ENCODE measurements at regions not wholly inside any gene's neighbourhood (a gene's known extent, or its start where the extent isn't known, plus 50 kb on each side); places are given as distances from the start of the nearest gene placed in this dataset.

DNA sequence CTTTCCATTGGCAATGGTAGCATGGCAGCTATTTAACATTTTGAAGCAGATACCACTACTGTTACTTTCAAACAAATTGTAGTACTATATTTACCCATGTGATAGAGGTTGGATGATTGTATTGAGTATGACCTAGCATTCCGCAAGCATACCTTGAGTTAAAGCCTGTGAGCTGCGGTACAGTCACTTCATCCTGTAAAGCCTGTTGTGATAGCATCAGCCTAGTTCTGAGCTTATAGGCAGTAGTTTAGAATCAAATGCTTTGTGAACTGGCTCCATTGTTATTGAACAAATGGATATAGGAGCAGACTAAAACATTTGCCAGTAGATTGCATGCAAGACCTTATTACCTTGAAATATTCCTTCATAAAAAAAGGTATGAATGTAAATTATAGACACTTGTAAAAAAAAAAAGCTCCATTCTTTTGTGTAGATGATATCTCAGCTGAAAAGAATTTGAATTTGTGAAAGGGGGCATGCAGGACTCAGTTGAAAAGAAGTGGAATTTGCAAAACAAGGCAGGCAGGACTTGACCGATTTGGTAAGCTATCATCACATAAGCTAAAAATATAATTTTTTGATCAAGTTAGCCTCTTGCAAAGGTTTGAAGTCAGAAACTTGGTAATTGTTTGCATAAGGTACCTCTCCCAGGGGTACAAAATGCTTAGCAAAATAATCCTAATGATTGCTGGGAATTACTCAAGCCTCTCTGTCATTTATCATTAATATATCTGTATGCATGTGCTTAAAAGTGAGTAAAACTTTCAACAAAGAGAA is 138.5 kb upstream of the ITGA4 start:
- no peak overlapping the region for H3K4me3 ChIP-seq

GRCh38 chr2:181319286-181319685 is 137.9 kb upstream of the ITGA4 start:
- H3K9me3 ChIP-seq = no peaks in the 10 kb centered on the region
- no peaks in the 10 kb centered on the region for H3K36me3 ChIP-seq
- no peaks in the 10 kb centered on the region for H3K27me3 ChIP-seq
- no peak overlapping the region for H3K27ac ChIP-seq
- intact Hi-C loops (cut with DNase I; ENCODE audit: low total_unique reads) = no loop called here
- H3K4me1 ChIP-seq = no peaks in the 10 kb centered on the region
- no peak for DNase-seq
- H3K4me3 ChIP-seq = no peak overlapping the region
- in situ Hi-C loops (cut with MboI; ENCODE audit: low pct_ligation_motif_present in 1 of 4, low pct_unique_long_range_greater_than_20kb in 1 of 4, low sequenced_read_pairs in 3 of 4) = no loop called here
- TF ChIP-seq CTCF (IDR thresholded peaks at IDR 0.05) (no peak), POLR2A (IDR thresholded peaks at IDR 0.05) (no peak), EP300 (IDR thresholded peaks at IDR 0.05; ENCODE audit: low read depth) (no peak), POLR2AphosphoS5 (IDR thresholded peaks at IDR 0.05) (no peak)

More for the DNA sequence above, 138.5 kb upstream of the ITGA4 start:
- Histone ChIP-seq H3K27me3 (no peaks in the 10 kb centered on the region), H3K4me1 (no peaks in the 10 kb centered on the region), H3K36me3 (no peaks in the 10 kb centered on the region), H3K27ac (no peak overlapping the region), H3K9me3 (no peaks in the 10 kb centered on the region)
- intact Hi-C loops (cut with DNase I; ENCODE audit: low total_unique reads) = no loop called here
- in situ Hi-C loops (cut with MboI; ENCODE audit: low pct_ligation_motif_present in 1 of 4, low pct_unique_long_range_greater_than_20kb in 1 of 4, low sequenced_read_pairs in 3 of 4) = no loop called here
- 93 to 95% methylated on average over 2 to 3 of the region's 3 CpGs for WGBS, 2 donors (ENCODE audit: low coverage in 1 of 2)
- no peak for DNase-seq
- no peak for TF ChIP-seq POLR2AphosphoS5 (IDR thresholded peaks at IDR 0.05)
- no peak for TF ChIP-seq EP300 (IDR thresholded peaks at IDR 0.05; ENCODE audit: low read depth)
- no peak for TF ChIP-seq CTCF (IDR thresholded peaks at IDR 0.05)
- no peak for TF ChIP-seq POLR2A (IDR thresholded peaks at IDR 0.05)

DNA sequence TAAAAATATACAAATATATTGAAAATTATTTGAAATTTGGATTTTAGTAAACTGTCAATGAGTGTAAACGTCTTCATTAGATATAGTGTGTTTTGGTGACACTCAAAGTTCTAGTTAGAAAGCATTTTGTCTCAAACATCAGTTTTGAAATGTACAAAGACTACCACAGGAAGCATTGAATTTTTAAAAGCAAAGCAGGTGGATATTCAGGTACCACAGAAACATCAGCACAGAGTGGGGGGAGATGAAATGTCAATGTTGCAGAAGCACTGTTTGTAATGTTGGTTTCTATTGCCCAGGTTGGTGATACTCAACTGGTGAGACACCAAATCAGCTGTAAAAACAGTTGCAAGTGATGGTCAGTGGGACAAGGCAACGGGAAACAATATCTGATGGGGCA is 136.5 kb upstream of the ITGA4 start:
- Histone ChIP-seq H3K4me1 (no peaks in the 10 kb centered on the region), H3K27me3 (no peaks in the 10 kb centered on the region), H3K4me3 (no peak overlapping the region), H3K36me3 (no peaks in the 10 kb centered on the region), H3K27ac (no peak overlapping the region), H3K9me3 (no peaks in the 10 kb centered on the region)
- intact Hi-C loops (cut with DNase I; ENCODE audit: low total_unique reads) = no loop called here
- no peak for DNase-seq
- no peak for TF ChIP-seq CTCF (IDR thresholded peaks at IDR 0.05)
- TF ChIP-seq POLR2A (IDR thresholded peaks at IDR 0.05) = no peak
- no peak for TF ChIP-seq POLR2AphosphoS5 (IDR thresholded peaks at IDR 0.05)
- TF ChIP-seq EP300 (IDR thresholded peaks at IDR 0.05; ENCODE audit: low read depth) = no peak
- in situ Hi-C loops (cut with MboI; ENCODE audit: low pct_ligation_motif_present in 1 of 4, low pct_unique_long_range_greater_than_20kb in 1 of 4, low sequenced_read_pairs in 3 of 4) = no loop called here
- WGBS, 2 donors (ENCODE audit: low coverage in 1 of 2) = 91 to 94% methylated on average over 2 of the region's 2 CpGs

DNA sequence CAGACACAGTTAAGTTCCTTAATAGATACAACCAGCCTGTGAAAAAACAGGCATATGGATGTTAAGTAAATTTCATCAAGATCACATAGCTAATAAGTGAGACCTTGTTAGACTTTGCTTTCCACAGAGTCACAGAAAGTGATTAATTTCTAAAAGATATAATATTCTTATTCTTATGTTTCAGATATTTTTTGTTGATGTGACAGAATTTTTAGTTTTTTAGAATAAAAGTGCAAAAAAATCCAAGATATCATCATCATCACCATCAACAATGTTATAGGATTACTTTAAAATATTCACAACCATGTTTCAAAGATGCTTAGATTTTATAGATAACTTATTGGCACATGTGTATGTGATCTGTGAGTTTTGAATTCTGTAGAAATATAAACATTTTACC is 132.3 kb upstream of the ITGA4 start:
- in situ Hi-C loops (cut with MboI; ENCODE audit: low pct_ligation_motif_present in 1 of 4, low pct_unique_long_range_greater_than_20kb in 1 of 4, low sequenced_read_pairs in 3 of 4) (no loop called here), intact Hi-C loops (cut with DNase I; ENCODE audit: low total_unique reads) (no loop called here)
- no peaks in the 10 kb centered on the region for H3K36me3 ChIP-seq
- no peak overlapping the region for H3K4me3 ChIP-seq
- no peak for TF ChIP-seq POLR2AphosphoS5 (IDR thresholded peaks at IDR 0.05)
- no peak for TF ChIP-seq EP300 (IDR thresholded peaks at IDR 0.05; ENCODE audit: low read depth)
- TF ChIP-seq CTCF (IDR thresholded peaks at IDR 0.05) = no peak
- no peak for TF ChIP-seq POLR2A (IDR thresholded peaks at IDR 0.05)
- no peaks in the 10 kb centered on the region for H3K9me3 ChIP-seq
- no peak overlapping the region for H3K27ac ChIP-seq
- H3K27me3 ChIP-seq = no peaks in the 10 kb centered on the region
- DNase-seq = no peak
- H3K4me1 ChIP-seq = no peaks in the 10 kb centered on the region
